Lower leg skin (tissue), 3 donors: ENCODE measurements at regions not wholly inside any gene's neighbourhood (a gene's known extent, or its start where the extent isn't known, plus 50 kb on each side); places are given as distances from the start of the nearest gene placed in this dataset.

Experiments used
- CTCF ChIP-seq, 3 donors: fragments of 450-650 bp; IDR thresholded peaks; one replicate each; pipeline ENCODE4 v1.5.1; 2016; ENCODE audit warnings: antibody characterized with exemption in 3 of 3, mild to moderate bottlenecking in 3 of 3, moderate library complexity in 2 of 3
- POLR2A ChIP-seq, 2 donors: fragments of 450-650 bp; IDR thresholded peaks; one replicate each; pipeline ENCODE4 v1.6.1; 2016 to 2017; ENCODE audit warnings: antibody characterized with exemption in 2 of 2, mild to moderate bottlenecking in 1 of 2, moderate library complexity in 1 of 2

GRCh38 chr13:63704521-63704920 lies 2288.9 kb upstream of the PCDH20 start:
- no peak for TF ChIP-seq CTCF (IDR thresholded peaks at IDR 0.05)
- TF ChIP-seq POLR2A (IDR thresholded peaks at IDR 0.05): no peak
